ENCODE measurements at regions not wholly inside any gene's neighbourhood (a gene's known extent, or its start where the extent isn't known, plus 50 kb on each side); places are given as distances from the start of the nearest gene placed in this dataset.

DNA sequence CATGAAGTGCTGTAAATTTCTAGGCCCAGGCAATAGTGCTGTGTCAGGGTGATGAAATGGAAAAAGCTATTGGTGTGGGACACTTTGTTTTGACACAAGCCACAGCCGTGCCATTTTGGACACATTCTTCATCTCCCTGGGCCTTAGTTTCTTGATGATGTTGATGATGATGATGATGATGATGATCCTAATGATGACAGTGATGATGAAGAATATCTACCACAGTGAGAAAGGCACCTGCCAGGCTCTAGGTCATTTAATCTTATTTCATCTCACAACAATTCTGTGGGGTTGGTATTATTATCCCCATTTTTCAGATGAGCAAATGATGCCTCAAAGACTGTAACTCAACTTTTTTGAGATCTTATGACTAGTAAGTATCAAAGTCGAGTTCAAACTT is 102.2 kb upstream of the STC2 start (continued):
- TF ChIP-seq HDAC2 (IDR thresholded peaks at IDR 0.05; ENCODE audit: borderline replicate concordance in 1 of 2, low read depth in 2 of 2, low read length in 2 of 2), result no peak

Data from H1 (cell line).